Tibial artery (tissue), 4 donors: ENCODE measurements at regions not wholly inside any gene's neighbourhood (a gene's known extent, or its start where the extent isn't known, plus 50 kb on each side); places are given as distances from the start of the nearest gene placed in this dataset.

Experiments used
- DNase-seq, 2 donors: peaks; one replicate each; pipeline ENCODE4 v3.0.0-alpha.2; 2019
- H3K27ac ChIP-seq, 2 donors: fragments of 200-600 bp; sonication (generic) in 1 of 2; 1 replicate in 1 of 2; 2 replicates in 1 of 2; pipeline ENCODE4 v1.5.1; 2018 to 2019; ENCODE audit warnings: mild to moderate bottlenecking in 1 of 2
- H3K27me3 ChIP-seq, 2 donors: fragments of 200-600 bp; sonication (generic) in 1 of 2; one replicate each; pipeline versions ENCODE4 v1.5.1 to v1.6.0; 2016 to 2019
- H3K36me3 ChIP-seq, 3 donors: fragments of 200-600 bp; sonication (generic) in 2 of 3; one replicate each; pipeline ENCODE4 v1.5.1; 2016 to 2019; ENCODE audit warnings: mild to moderate bottlenecking in 2 of 3
- H3K4me1 ChIP-seq, 4 donors: fragments of 200-600 bp; sonication (generic) in 2 of 4; 1 replicate in 3 of 4; 2 replicates in 1 of 4; pipeline ENCODE4 v1.5.1; 2016 to 2019
- H3K4me3 ChIP-seq, 2 donors: fragments of 200-600 bp; sonication (generic) in 1 of 2; 1 replicate in 1 of 2; 2 replicates in 1 of 2; pipeline ENCODE4 v1.5.1; 2018 to 2019; ENCODE audit warnings: mild to moderate bottlenecking in 2 of 2
- H3K9me3 ChIP-seq, 3 donors: fragments of 200-600 bp; sonication (generic) in 1 of 3; one replicate each; pipeline ENCODE4 v1.5.1; 2016 to 2019
- CTCF ChIP-seq, 2 experiments: fragments of 200-600 bp in 1 of 2; fragments of 450-650 bp in 1 of 2; IDR thresholded peaks; one replicate each; pipeline ENCODE4 v1.5.1; 2017 to 2019; ENCODE audit warnings: antibody characterized with exemption in 2 of 2, mild to moderate bottlenecking in 1 of 2, moderate library complexity in 1 of 2
- intact Hi-C: fragments of 100-400 bp; cut with DNase I; formaldehyde crosslinking; loops from one replicate; pipeline ENCODE4 v1.15.0; 2023; ENCODE audit warnings: low total_unique reads

GRCh38 chr5:18944771-18945170, 1043.2 kb downstream of the CDH18 start:
- H3K4me3 ChIP-seq: no peak overlapping the region
- no peaks in the 10 kb centered on the region for H3K36me3 ChIP-seq
- no peaks in the 10 kb centered on the region for H3K4me1 ChIP-seq
- no peak for DNase-seq
- no peaks in the 10 kb centered on the region for H3K9me3 ChIP-seq
- intact Hi-C loops: no loop called here
- H3K27me3 ChIP-seq: no peaks in the 10 kb centered on the region
- H3K27ac ChIP-seq: no peak overlapping the region
- TF ChIP-seq CTCF (IDR thresholded peaks at IDR 0.05): no peak

GRCh38 chr5:18954239-18954638, 1033.8 kb downstream of the CDH18 start:
- DNase-seq: no peak
- intact Hi-C loops: no loop called here
- no peaks in the 10 kb centered on the region for H3K9me3 ChIP-seq
- H3K36me3 ChIP-seq: no peaks in the 10 kb centered on the region
- no peak for TF ChIP-seq CTCF (IDR thresholded peaks at IDR 0.05)
- no peaks in the 10 kb centered on the region for H3K4me1 ChIP-seq
- H3K4me3 ChIP-seq: no peak overlapping the region
- no peak overlapping the region for H3K27ac ChIP-seq
- no peaks in the 10 kb centered on the region for H3K27me3 ChIP-seq

- DNase-seq: no peak
- intact Hi-C loops: no loop called here
- H3K4me1 ChIP-seq: no peaks in the 10 kb centered on the region
- no peak overlapping the region for H3K27ac ChIP-seq
- no peaks in the 10 kb centered on the region for H3K27me3 ChIP-seq
- no peak for TF ChIP-seq CTCF (IDR thresholded peaks at IDR 0.05)
- H3K9me3 ChIP-seq: no peaks in the 10 kb centered on the region
- H3K4me3 ChIP-seq: no peak overlapping the region
- no peaks in the 10 kb centered on the region for H3K36me3 ChIP-seq
Observed at GRCh38 chr5:18959535-18959934, 1028.5 kb downstream of the CDH18 start.

- intact Hi-C loops: no loop called here
- Histone ChIP-seq H3K4me3 (no peak overlapping the region), H3K36me3 (no peaks in the 10 kb centered on the region), H3K27ac (no peak overlapping the region), H3K9me3 (no peaks in the 10 kb centered on the region), H3K27me3 (no peaks in the 10 kb centered on the region), H3K4me1 (no peaks in the 10 kb centered on the region)
- no peak for TF ChIP-seq CTCF (IDR thresholded peaks at IDR 0.05)
- no peak for DNase-seq
Observed at GRCh38 chr5:18961234-18961633, 1026.8 kb downstream of the CDH18 start.

- no peak overlapping the region for H3K27ac ChIP-seq
- no peaks in the 10 kb centered on the region for H3K4me1 ChIP-seq
- intact Hi-C loops: no loop called here
- H3K4me3 ChIP-seq: no peak overlapping the region
- no peaks in the 10 kb centered on the region for H3K27me3 ChIP-seq
- no peaks in the 10 kb centered on the region for H3K9me3 ChIP-seq
- no peak for DNase-seq
- TF ChIP-seq CTCF (IDR thresholded peaks at IDR 0.05): no peak
- no peaks in the 10 kb centered on the region for H3K36me3 ChIP-seq
Observed at GRCh38 chr5:18965893-18966292, 1022.1 kb downstream of the CDH18 start.

GRCh38 chr5:18967637-18968036, 1020.4 kb downstream of the CDH18 start:
- TF ChIP-seq CTCF (IDR thresholded peaks at IDR 0.05): no peak
- Histone ChIP-seq H3K9me3 (no peaks in the 10 kb centered on the region), H3K4me3 (no peak overlapping the region), H3K27ac (no peak overlapping the region), H3K4me1 (no peaks in the 10 kb centered on the region), H3K27me3 (no peaks in the 10 kb centered on the region), H3K36me3 (no peaks in the 10 kb centered on the region)
- DNase-seq: no peak
- intact Hi-C loops: no loop called here
